RPMI7951 (cell line): ENCODE measurements at regions not wholly inside any gene's neighbourhood (a gene's known extent, or its start where the extent isn't known, plus 50 kb on each side); places are given as distances from the start of the nearest gene placed in this dataset.

Experiments used
- DNase-seq: peaks from one replicate; pipeline ENCODE4 v3.0.0-alpha.2; 2012; ENCODE audit warnings: low read depth

- no peak for DNase-seq
Measured at GRCh38 chrX:148363471-148364235, 136.8 kb upstream of the AFF2 start.

DNA sequence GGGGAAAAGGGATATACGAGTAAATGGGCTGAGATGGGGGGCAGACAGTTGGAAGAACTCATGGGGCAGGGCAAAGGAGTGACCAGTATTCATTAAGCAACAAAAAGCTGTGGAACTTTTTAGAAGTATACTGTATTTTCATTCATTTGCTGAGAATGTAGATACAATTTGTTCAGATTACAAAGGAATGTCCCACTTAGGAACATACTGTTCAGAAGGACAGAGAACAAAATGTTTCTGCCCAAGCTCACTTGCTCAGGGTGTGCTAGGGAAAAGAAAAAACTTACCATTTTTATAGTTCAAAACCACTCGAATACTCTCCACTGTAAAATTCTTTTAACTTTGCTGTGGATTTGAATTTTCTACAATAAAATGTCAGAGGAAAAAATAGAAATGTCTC, 135.2 kb upstream of the AFF2 start:
- no peak for DNase-seq

DNA sequence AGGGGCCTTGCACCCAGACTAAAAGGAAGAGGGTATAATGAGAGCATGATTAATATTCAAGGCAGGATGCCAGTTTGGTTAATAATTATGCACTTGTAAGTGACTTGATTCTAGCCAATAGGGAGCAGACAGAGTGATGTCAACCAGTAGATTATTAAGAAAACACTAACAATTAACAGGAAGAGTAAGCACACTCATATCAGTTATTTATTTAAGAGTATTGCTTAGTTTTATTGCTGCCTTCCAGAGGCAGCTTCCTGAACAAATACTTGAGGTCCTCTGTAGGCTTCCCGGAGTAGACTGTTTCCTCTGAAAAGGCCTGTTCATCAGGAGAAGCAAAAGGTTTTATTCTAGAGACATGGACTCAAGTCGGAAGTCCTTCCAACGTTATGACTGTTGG, 129.1 kb upstream of the AFF2 start:
- no peak for DNase-seq

GRCh38 chrX:148372925-148373324, 127.5 kb upstream of the AFF2 start:
- DNase-seq, result no peak

- no peak for DNase-seq
Measured at GRCh38 chrX:148376342-148376741, 124.1 kb upstream of the AFF2 start.

- no peak for DNase-seq
Measured at GRCh38 chrX:148380107-148380506, 120.3 kb upstream of the AFF2 start.

DNA sequence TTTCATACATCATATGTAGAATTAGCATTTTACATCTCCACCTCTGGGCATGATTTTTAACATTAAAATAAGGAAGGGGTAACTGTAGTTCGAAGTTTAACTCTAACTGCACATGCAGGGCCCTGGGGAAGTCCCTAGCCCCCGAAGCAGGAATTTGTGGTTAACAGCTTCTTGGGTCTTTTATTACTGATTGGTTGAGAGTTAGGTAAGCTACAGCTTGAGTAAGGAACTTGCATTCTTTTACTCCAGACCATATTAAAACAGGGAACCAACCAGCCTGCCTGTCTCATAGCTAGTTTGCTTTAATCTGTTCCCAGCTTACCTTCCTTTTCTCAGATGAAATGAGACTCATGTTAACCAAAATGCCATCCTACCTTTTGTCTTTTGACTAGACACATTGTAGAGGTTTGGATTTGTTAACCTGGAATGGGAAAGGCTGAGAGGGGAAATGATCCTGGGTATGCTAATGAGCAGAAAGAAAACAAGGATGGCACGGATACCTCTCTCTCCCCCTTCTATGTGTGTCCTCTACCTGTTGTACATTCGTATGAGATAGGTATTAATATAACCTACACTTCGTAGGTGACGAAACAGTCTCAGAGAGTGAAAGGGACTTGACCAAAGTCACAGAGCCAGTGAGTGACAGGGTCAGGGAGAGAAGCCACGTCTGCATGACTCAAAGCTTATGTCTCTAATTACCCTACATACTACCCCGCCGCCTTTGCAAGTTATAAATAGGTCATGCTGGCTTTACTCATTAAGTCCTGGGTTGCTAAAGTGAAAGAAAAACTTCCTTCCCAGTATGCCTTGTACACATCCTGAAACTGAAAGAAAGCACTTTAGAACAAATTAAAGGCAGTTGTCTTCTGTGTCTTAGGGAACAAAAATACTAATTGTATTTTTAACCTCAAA, 119.5 kb upstream of the AFF2 start:
- DNase-seq, result peak; percentile 61

DNA sequence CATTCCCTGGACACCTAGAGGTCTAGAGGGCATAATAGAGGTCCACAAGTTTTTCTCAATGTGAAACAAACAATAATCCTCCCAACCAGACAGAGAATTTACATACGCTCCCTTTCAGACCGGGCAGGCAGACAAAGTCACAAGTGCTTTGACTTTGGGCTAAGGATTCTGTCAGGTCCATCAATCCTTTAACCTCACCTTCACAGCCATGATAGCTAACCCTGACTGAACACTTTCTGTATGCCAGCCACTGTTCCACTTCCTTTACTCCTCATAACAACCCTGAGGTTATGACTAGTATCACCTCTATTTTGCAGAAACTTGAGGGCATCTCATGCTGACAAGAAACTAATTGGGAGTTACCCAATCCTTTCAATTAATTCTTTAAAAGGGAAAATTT, 118.8 kb upstream of the AFF2 start:
- DNase-seq, result no peak

- no peak for DNase-seq
Measured at GRCh38 chrX:148382983-148383382, 117.4 kb upstream of the AFF2 start.

GRCh38 chrX:148385471-148385870, 114.9 kb upstream of the AFF2 start:
- DNase-seq, result no peak

DNA sequence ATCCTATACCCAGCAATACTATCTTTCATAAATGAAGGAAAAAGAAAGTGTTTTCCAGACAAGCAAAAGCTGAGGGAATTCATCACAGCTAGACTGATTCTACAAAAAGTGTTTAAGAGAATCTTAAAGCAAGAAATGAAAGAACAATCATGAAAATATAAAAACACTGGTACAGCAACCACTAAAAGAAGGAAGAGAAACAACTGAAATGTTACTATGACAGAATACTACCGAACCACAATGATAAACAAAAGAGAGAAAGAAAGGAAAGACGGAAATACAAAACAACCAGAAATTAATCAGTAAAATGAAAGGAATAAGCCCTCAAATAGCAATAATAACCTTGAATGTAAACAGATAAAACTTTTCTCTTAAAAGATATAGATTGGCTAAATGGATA, 110.8 kb upstream of the AFF2 start:
- DNase-seq, result no peak

DNA sequence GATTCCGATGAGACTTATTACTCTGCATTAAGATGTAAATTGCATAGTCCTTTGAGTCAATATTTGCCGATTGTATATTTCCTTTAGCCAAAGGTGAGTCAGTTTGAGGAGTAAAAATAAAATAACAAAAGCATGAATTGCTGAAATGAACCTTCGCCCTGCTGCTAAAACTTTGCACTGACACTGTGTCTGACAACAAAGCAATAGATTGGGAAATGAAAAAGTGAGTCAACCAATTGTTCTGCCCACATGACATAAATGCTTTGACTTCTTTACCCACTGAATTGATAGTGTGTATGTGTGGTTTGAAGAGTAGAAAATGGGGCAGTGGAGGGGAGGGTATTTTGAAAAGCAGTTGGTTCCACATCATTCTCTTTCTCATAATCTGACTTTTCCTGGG, 88.4 kb upstream of the AFF2 start:
- DNase-seq, result no peak

- DNase-seq, result no peak
Measured at GRCh38 chrX:148416142-148416541, 84.3 kb upstream of the AFF2 start.

DNA sequence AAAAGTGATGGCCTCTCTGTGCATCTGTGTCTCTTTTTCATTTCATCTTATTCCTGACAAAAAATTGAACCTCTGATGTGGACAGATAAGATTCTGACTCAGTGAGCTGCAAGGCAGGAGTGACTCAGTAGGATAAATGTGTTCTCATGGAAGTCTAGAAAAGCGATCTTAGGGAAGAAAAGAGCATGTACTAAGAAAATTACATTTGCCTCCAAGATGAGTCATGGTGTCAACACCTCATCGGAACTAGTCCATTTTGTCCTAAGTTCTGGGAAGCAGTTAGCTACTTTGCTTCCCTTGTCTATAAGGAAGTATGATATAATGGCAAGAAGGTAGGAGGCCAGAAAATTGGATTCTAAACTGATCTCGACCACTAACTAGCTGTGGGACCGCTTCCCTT, 83.5 kb upstream of the AFF2 start:
- peak; percentile 82 for DNase-seq

DNA sequence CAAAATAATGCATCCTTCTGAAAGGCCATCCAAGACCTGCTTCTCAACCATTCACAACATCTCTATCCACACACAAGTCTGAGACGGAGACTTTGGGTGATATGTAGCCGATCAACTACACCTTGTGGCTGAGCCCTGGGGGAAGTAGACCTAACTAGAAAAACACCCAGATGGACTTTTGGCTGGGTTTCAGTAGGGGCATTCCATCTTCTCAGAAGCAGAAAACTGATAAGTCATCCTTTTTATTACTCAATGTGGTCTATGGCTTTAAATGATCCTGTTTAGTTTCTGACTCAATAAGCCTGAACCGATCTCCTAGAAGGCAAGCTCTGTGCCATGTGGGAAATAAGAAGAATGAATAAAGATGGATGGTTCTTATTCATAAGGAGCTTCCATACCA, 82.5 kb upstream of the AFF2 start:
- DNase-seq, result peak; percentile 78

DNA sequence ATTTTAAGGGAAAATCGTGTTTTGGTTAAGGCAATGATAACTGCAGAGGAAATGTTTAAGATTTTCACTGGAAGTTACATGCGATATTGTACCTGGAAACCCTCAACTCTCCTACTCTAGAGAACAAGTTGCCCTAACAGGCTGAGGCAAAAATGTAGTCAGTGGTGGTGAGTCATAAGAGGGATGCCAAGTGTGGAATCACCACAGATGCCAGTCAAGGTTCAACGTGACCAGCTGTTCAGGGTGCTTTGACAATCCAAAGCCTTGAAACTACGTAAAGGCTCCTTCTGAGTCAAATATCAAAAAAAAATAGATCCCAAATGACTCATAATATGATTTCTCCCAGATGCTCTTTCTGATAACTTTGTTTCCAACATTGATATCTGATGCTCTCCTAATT, 77.9 kb upstream of the AFF2 start:
- DNase-seq, result peak; percentile 72

- no peak for DNase-seq
Measured at GRCh38 chrX:148424570-148424969, 75.8 kb upstream of the AFF2 start.

DNA sequence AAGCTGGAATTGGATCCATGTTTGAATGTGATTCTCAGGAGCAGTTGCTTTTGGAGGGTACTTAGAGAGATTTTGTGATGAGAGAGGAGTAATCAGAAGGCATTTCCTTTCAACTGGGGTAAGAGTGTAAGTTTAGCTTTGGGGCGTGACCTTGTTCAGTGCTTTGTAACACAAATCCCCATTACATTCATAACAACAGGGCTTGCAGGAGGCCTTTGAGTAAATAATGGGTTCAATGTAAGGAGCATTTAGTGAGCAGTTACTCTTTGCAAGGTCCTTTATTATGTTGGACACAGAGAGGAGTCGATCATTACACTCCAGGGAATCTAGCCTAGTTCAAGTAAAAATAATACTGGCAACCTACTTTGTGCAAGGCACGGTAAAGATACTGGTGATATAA, 74.0 kb upstream of the AFF2 start:
- DNase-seq, result no peak

DNA sequence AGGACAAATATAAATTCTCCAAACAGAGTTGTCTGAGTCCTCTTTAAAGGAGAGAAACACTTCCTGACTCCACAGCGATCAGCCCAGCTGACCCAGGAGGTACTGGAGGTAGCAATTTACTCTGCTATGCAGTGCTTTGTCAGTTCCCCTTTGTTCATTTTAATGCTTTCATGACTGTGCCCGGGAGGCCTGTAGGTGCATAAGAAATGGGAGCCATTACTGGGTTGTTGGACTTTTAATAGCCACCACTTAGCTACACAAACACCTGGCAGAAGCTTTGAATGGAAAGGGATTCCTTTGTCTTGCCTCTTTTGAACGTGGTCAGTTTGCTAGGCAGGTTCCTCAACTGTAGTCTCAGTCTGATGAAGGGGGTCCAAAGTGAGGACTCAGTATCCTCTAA, 59.0 kb upstream of the AFF2 start:
- DNase-seq, result no peak

DNA sequence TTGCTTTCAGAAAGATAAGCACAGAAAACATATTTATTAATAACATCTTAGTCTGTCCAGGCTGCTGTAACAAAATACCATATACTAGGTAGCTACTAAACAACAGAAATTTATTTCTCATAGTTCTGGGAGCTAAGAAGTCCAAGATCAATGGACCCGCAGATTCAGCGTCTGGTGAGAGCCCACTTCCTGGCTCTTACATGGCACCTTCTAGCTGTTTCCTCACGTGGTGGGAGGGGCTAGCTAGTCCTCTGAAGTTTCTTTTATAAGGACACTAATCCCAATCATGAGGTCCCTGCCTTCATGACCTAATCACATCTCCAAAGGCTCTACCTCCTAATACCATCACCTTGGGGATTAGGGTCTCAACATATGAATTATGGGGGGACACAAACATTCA, 57.2 kb upstream of the AFF2 start:
- DNase-seq, result no peak

- DNase-seq, result no peak
Measured at GRCh38 chrX:148448686-148449085, 51.7 kb upstream of the AFF2 start.
